C4-2B (cell line): ENCODE measurements at regions not wholly inside any gene's neighbourhood (a gene's known extent, or its start where the extent isn't known, plus 50 kb on each side); places are given as distances from the start of the nearest gene placed in this dataset.

Experiments used
- CTCF ChIP-seq: fragments of 450-650 bp; conservative IDR thresholded peaks from 2 replicates; pipeline ENCODE4 v1.5.1; 2017; ENCODE audit warnings: mild to moderate bottlenecking
- ZFX ChIP-seq: fragments of 450-650 bp; IDR thresholded peaks from 2 replicates; pipeline ENCODE4 v1.6.1; 2017

GRCh38 chr2:84026818-84027217 is 432.3 kb downstream of the SUCLG1 start:
- TF ChIP-seq CTCF: no peak
- no peak for TF ChIP-seq ZFX
